ENCODE measurements at regions not wholly inside any gene's neighbourhood (a gene's known extent, or its start where the extent isn't known, plus 50 kb on each side); places are given as distances from the start of the nearest gene placed in this dataset.

- TF ChIP-seq YY1 (IDR thresholded peaks at IDR 0.05; ENCODE audit: low read depth, low read length) (no peak), EP300 (IDR thresholded peaks at IDR 0.05; ENCODE audit: borderline replicate concordance in 1 of 2, low read depth in 2 of 2, low read length in 2 of 2) (no peak), CTCF (IDR thresholded peaks at IDR 0.05; ENCODE audit: control extremely low read depth in 1 of 3, insufficient read depth in 1 of 3, low read depth in 1 of 3, low read length in 3 of 3) (no peak), EGR1 (IDR thresholded peaks at IDR 0.05; ENCODE audit: borderline replicate concordance, low read depth, low read length) (no peak), SP1 (IDR thresholded peaks at IDR 0.05; ENCODE audit: low read depth, low read length) (no peak), RFX5 (IDR thresholded peaks at IDR 0.05; ENCODE audit: borderline replicate concordance, low read depth, low read length) (no peak), RAD21 (IDR thresholded peaks at IDR 0.05 in 1 of 2, conservative IDR thresholded peaks at IDR 0.05 in 1 of 2; ENCODE audit: low read depth in 2 of 2, low read length in 2 of 2) (no peak), POLR2AphosphoS5 (IDR thresholded peaks at IDR 0.05; ENCODE audit: low read depth, low read length) (no peak), MAX (IDR thresholded peaks at IDR 0.05) (no peak), SIN3A (conservative IDR thresholded peaks at IDR 0.05 in 1 of 2, IDR thresholded peaks at IDR 0.05 in 1 of 2; ENCODE audit: low read depth in 1 of 2, low read length in 2 of 2) (no peak)
Measured at GRCh38 chr11:19509215-19509614, 203.4 kb upstream of the NAV2 start.
